ENCODE measurements at regions not wholly inside any gene's neighbourhood (a gene's known extent, or its start where the extent isn't known, plus 50 kb on each side); places are given as distances from the start of the nearest gene placed in this dataset.
"Not testable (repeated sequence)": the region's sequence is repeated elsewhere in the genome, so short reads cannot be mapped to it uniquely, and the experiment has no call there.

GRCh38 chr14:82661258-82661657, 1127.6 kb upstream of the SEL1L start:
- H3K4me3 ChIP-seq (ENCODE audit: low read depth, low read length) = no peak overlapping the region
- no peak for TF ChIP-seq CTCF (IDR thresholded peaks at IDR 0.05; ENCODE audit: low read depth, low read length)

GRCh38 chr14:82667006-82667405, 1133.4 kb upstream of the SEL1L start:
- TF ChIP-seq CTCF (IDR thresholded peaks at IDR 0.05; ENCODE audit: low read depth, low read length) = no peak
- no peak overlapping the region for H3K4me3 ChIP-seq (ENCODE audit: low read depth, low read length)

- no peak overlapping the region for H3K4me3 ChIP-seq (ENCODE audit: low read depth, low read length)
- no peak for TF ChIP-seq CTCF (IDR thresholded peaks at IDR 0.05; ENCODE audit: low read depth, low read length)
Measured at GRCh38 chr14:82667501-82667900, 1133.8 kb upstream of the SEL1L start.

- no peak for TF ChIP-seq CTCF (IDR thresholded peaks at IDR 0.05; ENCODE audit: low read depth, low read length)
Measured at GRCh38 chr14:82676403-82676802, 1142.8 kb upstream of the SEL1L start.

GRCh38 chr14:82689948-82690347, 1156.3 kb upstream of the SEL1L start:
- no peak overlapping the region for H3K4me3 ChIP-seq (ENCODE audit: low read depth, low read length)

More at GRCh38 chr14:82676403-82676802, 1142.8 kb upstream of the SEL1L start:
- H3K4me3 ChIP-seq (ENCODE audit: low read depth, low read length) = no peak overlapping the region

GRCh38 chr14:82691191-82691590, 1157.5 kb upstream of the SEL1L start:
- H3K4me3 ChIP-seq (ENCODE audit: low read depth, low read length) = not testable (repeated sequence)

More at GRCh38 chr14:82689948-82690347, 1156.3 kb upstream of the SEL1L start:
- no peak for TF ChIP-seq CTCF (IDR thresholded peaks at IDR 0.05; ENCODE audit: low read depth, low read length)

GRCh38 chr14:82694820-82695219, 1161.2 kb upstream of the SEL1L start:
- no peak for TF ChIP-seq CTCF (IDR thresholded peaks at IDR 0.05; ENCODE audit: low read depth, low read length)
- no peak overlapping the region for H3K4me3 ChIP-seq (ENCODE audit: low read depth, low read length)

GRCh38 chr14:82704218-82704617, 1170.6 kb upstream of the SEL1L start:
- no peak for TF ChIP-seq CTCF (IDR thresholded peaks at IDR 0.05; ENCODE audit: low read depth, low read length)
- no peak overlapping the region for H3K4me3 ChIP-seq (ENCODE audit: low read depth, low read length)

Measured in WI38 (cell line).